GM12878 (cell line): ENCODE measurements at regions not wholly inside any gene's neighbourhood (a gene's known extent, or its start where the extent isn't known, plus 50 kb on each side); places are given as distances from the start of the nearest gene placed in this dataset.

Experiments
- ATAC-seq: fragments of 200-7000 bp; cut with Tn5 transposase; 3 replicates; pipeline ENCODE4 v1.9.1; 2020; ENCODE audit warnings: mild to moderate bottlenecking, moderate library complexity
- BruUV-seq: library from RNA; stranded (reverse); fragments of 400-500 nt; replicated peaks from 2 replicates; lab custom pipeline; 2021; lab: Mats Ljungman, UMichigan
- CTCF ChIA-PET: fragments of 300-600 bp; sonication (Branson Sonifier 250); formaldehyde crosslinking; extraction: SDS; loops from one replicate; lab custom pipeline; 2021; ENCODE audit warnings: inconsistent platforms; lab: Yijun Ruan, JAX
- POLR2A ChIA-PET: fragments of 350-600 bp; formaldehyde crosslinking; extraction: SDS; loops from one replicate; lab custom pipeline; 2021; ENCODE audit warnings: inconsistent platforms; lab: Charles Lee
- RAD21 ChIA-PET: fragments of 300-600 bp; sonication (Branson Sonifier 250); formaldehyde crosslinking; loops from one replicate; lab custom pipeline; 2023; ENCODE audit warnings: antibody characterized with exemption; ENCODE audit not compliant: unreplicated experiment; lab: Charles Lee
- SMC1A ChIA-PET: fragments of 300-600 bp; sonication (Branson Sonifier 250); formaldehyde crosslinking; loops from one replicate; lab custom pipeline; 2023; ENCODE audit not compliant: unreplicated experiment, uncharacterized antibody; lab: Charles Lee
- DNase-seq: peaks from one replicate; pipeline ENCODE4 v3.0.0-alpha.2; 2011; ENCODE audit warnings: low read depth, low spot score
- FAIRE-seq: peaks from 3 replicates; lab custom pipeline; 2011; peaks lifted over from hg19 to GRCh38; lab: Jason Lieb, UNC
- H2AFZ ChIP-seq: 2 replicates; pipeline ENCODE4 v1.6.0; 2011; ENCODE audit warnings: low read depth, low read length, control low read depth; ENCODE audit not compliant: control insufficient read depth
- H3K27ac ChIP-seq: 2 replicates; pipeline ENCODE4 v1.5.1; 2011; ENCODE audit warnings: control low read depth; ENCODE audit not compliant: control insufficient read depth, insufficient read depth
- H3K27me3 ChIP-seq, 2 experiments: replicated peaks in 1 of 2; 2 replicates each; pipeline versions ENCODE4 v1.6.0 to v1.6.1; 2011; ENCODE audit warnings: low read length in 1 of 2; ENCODE audit not compliant: control insufficient read depth in 2 of 2, insufficient read depth in 2 of 2
- H3K36me3 ChIP-seq, 2 experiments: 2 replicates each; pipeline ENCODE4 v1.5.1; 2011; ENCODE audit warnings: low read length in 1 of 2; ENCODE audit not compliant: control insufficient read depth in 2 of 2, insufficient read depth in 2 of 2
- H3K4me1 ChIP-seq: 2 replicates; pipeline ENCODE4 v1.6.1; 2011; ENCODE audit warnings: mild to moderate bottlenecking, low read length, moderate library complexity, mixed read lengths; ENCODE audit not compliant: control insufficient read depth, insufficient read depth
- H3K4me2 ChIP-seq: 2 replicates; pipeline ENCODE4 v1.6.0; 2011; ENCODE audit warnings: control low read depth; ENCODE audit not compliant: control insufficient read depth, insufficient read depth
- H3K4me3 ChIP-seq: fragments of 200-600 bp; sonication (generic); 2 replicates; pipeline ENCODE4 v1.5.1; 2016
- H3K79me2 ChIP-seq: 2 replicates; pipeline ENCODE4 v1.6.0; 2011; ENCODE audit warnings: low read length; ENCODE audit not compliant: control insufficient read depth, insufficient read depth
- H3K9ac ChIP-seq: 2 replicates; pipeline ENCODE4 v1.8.0; 2011; ENCODE audit warnings: low read length, control low read depth, mixed read lengths; ENCODE audit not compliant: control insufficient read depth, insufficient read depth
- H3K9me3 ChIP-seq: replicated peaks from 3 replicates; pipeline ENCODE4 v1.5.1; 2011; ENCODE audit warnings: mild to moderate bottlenecking, low read length; ENCODE audit not compliant: control insufficient read depth, insufficient read depth
- H4K20me1 ChIP-seq: 2 replicates; pipeline ENCODE4 v1.6.0; 2011; ENCODE audit not compliant: control insufficient read depth, insufficient read depth
- BMI1 ChIP-seq: fragments of 450-650 bp; IDR thresholded peaks from 2 replicates; pipeline ENCODE4 v1.6.1; 2016; ENCODE audit warnings: mild to moderate bottlenecking, moderate library complexity, borderline replicate concordance
- MYC ChIP-seq: IDR thresholded peaks from 2 replicates; pipeline ENCODE4 v1.6.1; 2011; ENCODE audit warnings: mild to moderate bottlenecking, low read length, moderate library complexity, inconsistent platforms; ENCODE audit not compliant: insufficient read depth, insufficient replicate concordance, insufficient read length, severe bottlenecking
- ZNF687 ChIP-seq: fragments of 450-650 bp; IDR thresholded peaks from 2 replicates; pipeline ENCODE4 v1.6.1; 2017; ENCODE audit warnings: mild to moderate bottlenecking, moderate library complexity
- WGBS: methylation state at CpG from one replicate; pipeline ENCODE4 v1.1.6; 2016; ENCODE audit warnings: low lambda C conversion rate; ENCODE audit not compliant: insufficient replicate concordance, insufficient coverage; ENCODE audit errors: missing lambda C conversion rate; 5-methylcytosine and 5-hydroxymethylcytosine counted together
- in situ Hi-C: fragments of 300-500 bp; cut with MboI; formaldehyde crosslinking; loops from 9 replicates; pipeline ENCODE4 v1.14.3; 2018; ENCODE audit warnings: mixed read lengths
- intact Hi-C: fragments of 100-400 bp; cut with micrococcal nuclease; formaldehyde crosslinking; loops from one replicate; pipeline ENCODE4 v1.14.2; 2022; ENCODE audit not compliant: unreplicated experiment

DNA sequence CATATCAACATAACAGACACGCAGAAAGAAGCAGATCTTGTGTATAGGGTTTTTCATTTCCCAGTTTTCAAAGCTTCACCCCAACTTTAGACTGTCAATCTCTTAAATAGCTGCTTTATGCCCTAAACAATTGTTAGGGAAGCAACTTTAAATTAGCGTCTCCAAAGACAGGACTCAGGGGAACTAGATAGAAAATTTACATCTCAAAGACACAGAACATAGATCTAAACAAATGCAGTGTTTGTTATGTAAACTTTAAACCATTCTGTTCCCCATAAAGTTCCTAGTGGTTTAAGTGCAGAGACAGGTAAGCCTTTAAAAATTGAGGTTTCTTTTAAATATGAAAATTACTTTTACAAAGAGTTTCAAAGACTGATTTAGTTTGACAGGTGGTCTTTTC is 379.2 kb upstream of the GHITM start (continued):
- no peak for TF ChIP-seq ZNF687

DNA sequence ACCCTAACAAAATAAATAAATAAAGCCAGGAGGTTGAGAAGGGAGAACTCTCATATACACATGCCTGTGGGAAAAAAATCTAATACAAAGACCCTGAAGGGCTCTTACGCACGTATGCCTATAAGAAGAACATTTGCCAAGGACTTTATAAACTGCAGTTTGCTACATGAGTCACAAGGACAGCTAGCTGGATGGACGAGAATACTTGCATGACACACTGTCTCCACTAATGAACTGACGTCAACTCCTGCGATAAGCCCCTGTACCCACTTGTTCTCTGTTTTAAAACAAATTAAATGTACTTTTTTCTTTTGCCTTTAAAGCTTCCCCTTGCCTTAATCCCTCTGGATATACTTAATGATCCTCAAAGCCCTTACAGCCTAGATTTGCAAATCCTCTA is 374.6 kb upstream of the GHITM start:
- H3K9me3 ChIP-seq, result no peaks in the 10 kb centered on the region
- H3K27ac ChIP-seq, result no peak overlapping the region
- no peak overlapping the region for H3K9ac ChIP-seq
- 71% methylated on average over 5 of the region's 5 CpGs for WGBS
- H3K4me1 ChIP-seq, result no peaks in the 10 kb centered on the region
- H3K27me3 ChIP-seq, result no peaks in the 10 kb centered on the region
- RAD21 ChIA-PET, result no interaction called here
- ATAC-seq (no peak), DNase-seq (no peak), FAIRE-seq (no peak)
- in situ Hi-C loops, result no loop called here
- H2AFZ ChIP-seq, result no peak overlapping the region
- no TSS peak for BruUV-seq
- SMC1A ChIA-PET, result interaction anchor here (0.5 kb wide), 1 partner anchor 1368 kb away, joined by 3 read pairs; no protein-coding TSS in a partner anchor
- POLR2A ChIA-PET, result no interaction called here
- intact Hi-C loops, result no loop called here
- H3K4me3 ChIP-seq, result no peak overlapping the region
- CTCF ChIA-PET, result no interaction called here
- H3K79me2 ChIP-seq, result no peaks in the 10 kb centered on the region
- no peaks in the 10 kb centered on the region for H4K20me1 ChIP-seq
- H3K4me2 ChIP-seq, result no peak overlapping the region
- H3K36me3 ChIP-seq, result no peaks in the 10 kb centered on the region
- TF ChIP-seq BMI1, result no peak
- TF ChIP-seq MYC, result no peak
